ENCODE measurements at regions not wholly inside any gene's neighbourhood (a gene's known extent, or its start where the extent isn't known, plus 50 kb on each side); places are given as distances from the start of the nearest gene placed in this dataset.
A peak's percentile ranks its signal among the peaks of the same experiment; 100 is the strongest.

DNA sequence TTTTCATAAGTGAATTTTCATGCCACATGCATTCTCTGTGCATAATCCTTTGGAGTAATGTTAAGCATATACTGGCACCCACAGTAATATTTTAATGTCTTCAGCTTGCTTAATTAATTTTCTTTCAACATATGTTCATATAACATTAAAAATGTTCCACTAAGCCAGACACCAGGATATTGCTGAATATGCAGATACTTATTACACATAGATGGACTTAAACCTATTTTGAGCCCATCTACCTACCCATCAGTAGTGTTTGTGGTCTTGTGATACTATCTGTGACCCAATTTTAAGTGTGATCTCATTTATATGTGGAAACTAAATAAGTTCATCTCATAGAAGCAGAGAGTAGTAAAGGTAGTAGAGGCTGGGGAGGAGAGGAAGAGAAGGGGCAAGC is 379.5 kb upstream of the JAG1 start:
- Histone ChIP-seq H3K9ac (ENCODE audit: insufficient read depth, low read depth, low read length) (no peak overlapping the region), H4K20me1 (ENCODE audit: insufficient read depth, low read length) (no peaks in the 10 kb centered on the region), H3K36me3 (replicated peaks in 1 of 2; ENCODE audit: control insufficient read depth in 1 of 2, insufficient read depth in 2 of 2, low read length in 2 of 2) (no peaks in the 10 kb centered on the region), H3K9me3 (ENCODE audit: low read length) (no peaks in the 10 kb centered on the region), H3K27me3 (ENCODE audit: control insufficient read depth in 1 of 2, insufficient read depth in 2 of 2, low read length in 2 of 2) (no peaks in the 10 kb centered on the region), H3K27ac (ENCODE audit: extremely low read length, insufficient read depth, low read length) (no peak overlapping the region), H3K4me3 (replicated peaks in 1 of 3; ENCODE audit: insufficient read depth in 1 of 3, low read depth in 2 of 3, low read length in 3 of 3) (no peak overlapping the region), H3K4me2 (ENCODE audit: low read depth, low read length) (no peak overlapping the region), H3K4me1 (ENCODE audit: insufficient read depth, low read length) (no peaks in the 10 kb centered on the region), H3K79me2 (ENCODE audit: insufficient read depth, low read length) (no peaks in the 10 kb centered on the region), H2AFZ (ENCODE audit: low read length) (no peak overlapping the region)
- CTCF ChIA-PET (ENCODE audit: low intra/inter-chr PET ratio, low total read pairs), result no interaction called here
- no peak for FAIRE-seq
- ATAC-seq, result no peak
- POLR2A ChIA-PET, result no interaction called here
- intact Hi-C loops (cut with micrococcal nuclease; ENCODE audit: unreplicated experiment), result no loop called here
- TF ChIP-seq MAFK (conservative IDR thresholded peaks at IDR 0.05 in 1 of 2, IDR thresholded peaks at IDR 0.05 in 1 of 2; ENCODE audit: low read length in 2 of 2) (peak; percentile 69 to 76), ZNF350 (CRISPR knock-in tag; IDR thresholded peaks at IDR 0.05; ENCODE audit: borderline replicate concordance, low read depth) (no peak), MAFF (IDR thresholded peaks at IDR 0.05; ENCODE audit: low read depth, low read length) (peak; percentile 64; the same call in 1 of the 2 replicates), ZBTB3 (CRISPR knock-in tag; IDR thresholded peaks at IDR 0.05; ENCODE audit: borderline replicate concordance, low read depth) (no peak), PHF8 (CRISPR knock-in tag; IDR thresholded peaks at IDR 0.05) (no peak), ZNF879 (CRISPR knock-in tag; IDR thresholded peaks at IDR 0.05) (no peak), ZNF263 (CRISPR knock-in tag; IDR thresholded peaks at IDR 0.05) (no peak), ZSCAN21 (CRISPR knock-in tag; IDR thresholded peaks at IDR 0.05; ENCODE audit: borderline replicate concordance) (no peak), MTA3 (CRISPR knock-in tag; IDR thresholded peaks at IDR 0.05) (no peak), HIVEP1 (CRISPR knock-in tag; IDR thresholded peaks at IDR 0.05) (no peak)
- TF ChIP-seq, protein P1, sequence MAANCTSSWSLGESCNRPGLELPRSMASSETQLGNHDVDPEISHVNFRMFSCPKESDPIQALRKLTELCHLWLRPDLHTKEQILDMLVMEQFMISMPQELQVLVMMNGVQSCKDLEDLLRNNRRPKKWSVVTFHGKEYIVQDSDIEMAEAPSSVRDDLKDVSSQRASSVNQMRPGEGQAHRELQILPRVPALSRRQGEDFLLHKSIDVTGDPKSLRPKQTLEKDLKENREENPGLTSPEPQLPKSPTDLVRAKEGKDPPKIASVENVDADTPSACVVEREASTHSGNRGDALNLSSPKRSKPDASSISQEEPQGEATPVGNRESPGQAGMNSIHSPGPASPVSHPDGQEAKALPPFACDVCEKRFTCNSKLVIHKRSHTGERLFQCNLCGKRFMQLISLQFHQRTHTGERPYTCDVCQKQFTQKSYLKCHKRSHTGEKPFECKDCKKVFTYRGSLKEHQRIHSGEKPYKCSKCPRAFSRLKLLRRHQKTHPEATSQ (CRISPR knock-in tag; IDR thresholded peaks at IDR 0.05; ENCODE audit: borderline replicate concordance), result no peak
- BruUV-seq (replicated peaks), result no TSS peak
- DNase-seq (ENCODE audit: low spot score), result no peak
- in situ Hi-C loops (cut with HindIII; ENCODE audit: extremely low pct_ligation_motif_present, low pct_unique_long_range_greater_than_20kb), result no loop called here
